ENCODE measurements at regions not wholly inside any gene's neighbourhood (a gene's known extent, or its start where the extent isn't known, plus 50 kb on each side); places are given as distances from the start of the nearest gene placed in this dataset.

- Histone ChIP-seq H3K9me3 (ENCODE audit: control insufficient read depth, low read length) (no peaks in the 10 kb centered on the region), H3K9ac (ENCODE audit: extremely low read depth, low read length, poor library complexity, severe bottlenecking) (no peak overlapping the region), H3K27me3 (ENCODE audit: control insufficient read depth, insufficient read depth, low read length, poor library complexity, severe bottlenecking) (no peaks in the 10 kb centered on the region), H3K4me1 (ENCODE audit: control insufficient read depth, insufficient read depth, low read length) (peaks cover 17% of the 10 kb centered on the region), H3K36me3 (ENCODE audit: control insufficient read depth, insufficient read depth, low read length) (no peaks in the 10 kb centered on the region), H3K27ac (ENCODE audit: low read depth, low read length) (no peak overlapping the region), H3K4me3 (ENCODE audit: low read length) (no peak overlapping the region)
- peak; percentile 42 for DNase-seq
- Mint-ChIP-seq H3K36me3 (ENCODE audit: low read depth) (no peaks in the 10 kb centered on the region), H3K4me3 (no peak overlapping the region), H3K9me3 (no peaks in the 10 kb centered on the region), H3K4me1 (peaks cover 33% of the 10 kb centered on the region), H3K27ac (no peak overlapping the region), H3K27me3 (ENCODE audit: insufficient read depth) (no peaks in the 10 kb centered on the region)
- no peak for TF ChIP-seq CTCF (conservative IDR thresholded peaks at IDR 0.05)
- 91% methylated on average over 7 of the region's 7 CpGs for WGBS, 2 experiments (ENCODE audit: insufficient coverage in 1 of 2, insufficient read length in 1 of 2)
These were observed 72.1 kb upstream of the PMEPA1 start for GRCh38 chr20:57781901-57782300.

- Mint-ChIP-seq H3K4me1 (peaks cover 33% of the 10 kb centered on the region), H3K27me3 (ENCODE audit: insufficient read depth) (no peaks in the 10 kb centered on the region), H3K36me3 (ENCODE audit: low read depth) (no peaks in the 10 kb centered on the region), H3K9me3 (no peaks in the 10 kb centered on the region), H3K27ac (no peak overlapping the region), H3K4me3 (no peak overlapping the region)
- H3K4me3 ChIP-seq (ENCODE audit: low read length), result no peak overlapping the region
- WGBS, 2 experiments (ENCODE audit: insufficient coverage in 1 of 2, insufficient read length in 1 of 2), result 89 to 93% methylated on average over 4 of the region's 4 CpGs
- no peak for DNase-seq
- no peak overlapping the region for H3K9ac ChIP-seq (ENCODE audit: extremely low read depth, low read length, poor library complexity, severe bottlenecking)
- H3K36me3 ChIP-seq (ENCODE audit: control insufficient read depth, insufficient read depth, low read length), result no peaks in the 10 kb centered on the region
- no peak overlapping the region for H3K27ac ChIP-seq (ENCODE audit: low read depth, low read length)
- H3K27me3 ChIP-seq (ENCODE audit: control insufficient read depth, insufficient read depth, low read length, poor library complexity, severe bottlenecking), result no peaks in the 10 kb centered on the region
- TF ChIP-seq CTCF (conservative IDR thresholded peaks at IDR 0.05), result no peak
- no peaks in the 10 kb centered on the region for H3K9me3 ChIP-seq (ENCODE audit: control insufficient read depth, low read length)
- peaks cover 17% of the 10 kb centered on the region for H3K4me1 ChIP-seq (ENCODE audit: control insufficient read depth, insufficient read depth, low read length)
These were observed 71.1 kb upstream of the PMEPA1 start for GRCh38 chr20:57780906-57781305.

- Mint-ChIP-seq H3K9me3 (no peaks in the 10 kb centered on the region), H3K4me3 (no peak overlapping the region), H3K36me3 (ENCODE audit: low read depth) (no peaks in the 10 kb centered on the region), H3K4me1 (peaks cover 33% of the 10 kb centered on the region), H3K27ac (no peak overlapping the region), H3K27me3 (ENCODE audit: insufficient read depth) (no peaks in the 10 kb centered on the region)
- no peaks in the 10 kb centered on the region for H3K9me3 ChIP-seq (ENCODE audit: control insufficient read depth, low read length)
- DNase-seq, result peak; percentile 30
- TF ChIP-seq CTCF (conservative IDR thresholded peaks at IDR 0.05), result no peak
- H3K4me1 ChIP-seq (ENCODE audit: control insufficient read depth, insufficient read depth, low read length), result peaks cover 17% of the 10 kb centered on the region
- WGBS, 2 experiments (ENCODE audit: insufficient coverage in 1 of 2, insufficient read length in 1 of 2), result 90% methylated on average over 4 to 5 of the region's 5 CpGs
- no peak overlapping the region for H3K9ac ChIP-seq (ENCODE audit: extremely low read depth, low read length, poor library complexity, severe bottlenecking)
- H3K4me3 ChIP-seq (ENCODE audit: low read length), result no peak overlapping the region
- H3K27ac ChIP-seq (ENCODE audit: low read depth, low read length), result no peak overlapping the region
- no peaks in the 10 kb centered on the region for H3K36me3 ChIP-seq (ENCODE audit: control insufficient read depth, insufficient read depth, low read length)
- no peaks in the 10 kb centered on the region for H3K27me3 ChIP-seq (ENCODE audit: control insufficient read depth, insufficient read depth, low read length, poor library complexity, severe bottlenecking)
These were observed 70.6 kb upstream of the PMEPA1 start for GRCh38 chr20:57780398-57780797.

All from endodermal cell (in vitro differentiated cells).